ENCODE measurements at regions not wholly inside any gene's neighbourhood (a gene's known extent, or its start where the extent isn't known, plus 50 kb on each side); places are given as distances from the start of the nearest gene placed in this dataset.
"Not testable (repeated sequence)": the region's sequence is repeated elsewhere in the genome, so short reads cannot be mapped to it uniquely, and the experiment has no call there.

GRCh38 chr16:77048085-77048484, 142.9 kb upstream of the MON1B start:
- Histone ChIP-seq H3K4me1 (ENCODE audit: control insufficient read depth, insufficient read depth, low read length) (no peaks in the 10 kb centered on the region), H3K27me3 (ENCODE audit: control insufficient read depth, insufficient read depth) (no peaks in the 10 kb centered on the region), H3K27ac (ENCODE audit: low read length) (no peak overlapping the region), H3K9me3 (ENCODE audit: control insufficient read depth, low read length) (no peaks in the 10 kb centered on the region), H3K4me3 (ENCODE audit: low read length) (no peak overlapping the region)
- ATAC-seq (no peak), DNase-seq (no peak)
- intact Hi-C loops (cut with DNase I) = no loop called here

GRCh38 chr16:77049577-77049976, 141.4 kb upstream of the MON1B start:
- Histone ChIP-seq H3K27me3 (ENCODE audit: control insufficient read depth, insufficient read depth) (no peaks in the 10 kb centered on the region), H3K4me3 (ENCODE audit: low read length) (no peak overlapping the region), H3K9me3 (ENCODE audit: control insufficient read depth, low read length) (no peaks in the 10 kb centered on the region), H3K4me1 (ENCODE audit: control insufficient read depth, insufficient read depth, low read length) (no peaks in the 10 kb centered on the region), H3K27ac (ENCODE audit: low read length) (no peak overlapping the region)
- intact Hi-C loops (cut with DNase I) = no loop called here
- DNase-seq = no peak
- WGBS = 76% methylated on average over 4 of the region's 4 CpGs
- ATAC-seq = no peak

- ATAC-seq; H3K4me1 ChIP-seq (ENCODE audit: control insufficient read depth, insufficient read depth, low read length); DNase-seq; H3K27ac ChIP-seq (ENCODE audit: low read length); H3K27me3 ChIP-seq (ENCODE audit: control insufficient read depth, insufficient read depth); intact Hi-C loops (cut with DNase I); H3K4me3 ChIP-seq (ENCODE audit: low read length); H3K9me3 ChIP-seq (ENCODE audit: control insufficient read depth, low read length): not testable (repeated sequence)
Measured at GRCh38 chr16:77056597-77056996, 134.4 kb upstream of the MON1B start.

- intact Hi-C loops (cut with DNase I) = no loop called here
- WGBS = 64% methylated on average over 7 of the region's 7 CpGs
- Histone ChIP-seq H3K27ac (ENCODE audit: low read length) (no peak overlapping the region), H3K9me3 (ENCODE audit: control insufficient read depth, low read length) (no peaks in the 10 kb centered on the region), H3K27me3 (ENCODE audit: control insufficient read depth, insufficient read depth) (no peaks in the 10 kb centered on the region), H3K4me3 (ENCODE audit: low read length) (no peak overlapping the region), H3K4me1 (ENCODE audit: control insufficient read depth, insufficient read depth, low read length) (no peaks in the 10 kb centered on the region)
- DNase-seq = no peak
- no peak for ATAC-seq
Measured at GRCh38 chr16:77057161-77057774, 133.7 kb upstream of the MON1B start.

GRCh38 chr16:77059446-77059845, 131.5 kb upstream of the MON1B start:
- DNase-seq = no peak
- H3K27me3 ChIP-seq (ENCODE audit: control insufficient read depth, insufficient read depth) = no peaks in the 10 kb centered on the region
- no peak overlapping the region for H3K4me3 ChIP-seq (ENCODE audit: low read length)
- H3K4me1 ChIP-seq (ENCODE audit: control insufficient read depth, insufficient read depth, low read length) = peaks cover 5% of the 10 kb centered on the region
- H3K9me3 ChIP-seq (ENCODE audit: control insufficient read depth, low read length) = no peaks in the 10 kb centered on the region
- no peak for ATAC-seq
- intact Hi-C loops (cut with DNase I) = no loop called here
- H3K27ac ChIP-seq (ENCODE audit: low read length) = no peak overlapping the region

GRCh38 chr16:77060614-77061013, 130.4 kb upstream of the MON1B start:
- Histone ChIP-seq H3K27ac (ENCODE audit: low read length) (no peak overlapping the region), H3K4me1 (ENCODE audit: control insufficient read depth, insufficient read depth, low read length) (peaks cover 6% of the 10 kb centered on the region), H3K4me3 (ENCODE audit: low read length) (no peak overlapping the region), H3K27me3 (ENCODE audit: control insufficient read depth, insufficient read depth) (no peaks in the 10 kb centered on the region), H3K9me3 (ENCODE audit: control insufficient read depth, low read length) (no peaks in the 10 kb centered on the region)
- no peak for DNase-seq
- no peak for ATAC-seq
- 91% methylated on average over 1 of the region's 1 CpG for WGBS
- intact Hi-C loops (cut with DNase I) = no loop called here

- ATAC-seq = peak in 1 of 2 donors; percentile 21
- Histone ChIP-seq H3K9me3 (ENCODE audit: control insufficient read depth, low read length) (no peaks in the 10 kb centered on the region), H3K4me3 (ENCODE audit: low read length) (no peak overlapping the region)
Measured at GRCh38 chr16:77062878-77063675, 127.9 kb upstream of the MON1B start.

GRCh38 chr16:77063676-77064016, 127.3 kb upstream of the MON1B start:
- no peak overlapping the region for H3K4me3 ChIP-seq (ENCODE audit: low read length)
- H3K27ac ChIP-seq (ENCODE audit: low read length) = no peak overlapping the region
- 13% methylated on average over 1 of the region's 1 CpG for WGBS
- H3K4me1 ChIP-seq (ENCODE audit: control insufficient read depth, insufficient read depth, low read length) = peaks cover 6% of the 10 kb centered on the region
- H3K9me3 ChIP-seq (ENCODE audit: control insufficient read depth, low read length) = no peaks in the 10 kb centered on the region
- peak in 1 of 2 donors; percentile 16 for ATAC-seq
- intact Hi-C loops (cut with DNase I) = no loop called here
- H3K27me3 ChIP-seq (ENCODE audit: control insufficient read depth, insufficient read depth) = no peaks in the 10 kb centered on the region
- no peak for DNase-seq

More at GRCh38 chr16:77062878-77063675, 127.9 kb upstream of the MON1B start:
- WGBS = 31% methylated on average over 11 of the region's 11 CpGs
- no peak overlapping the region for H3K27ac ChIP-seq (ENCODE audit: low read length)
- peak in 1 of 3 donors; percentile 45 for DNase-seq
- intact Hi-C loops (cut with DNase I) = no loop called here
- peaks cover 6% of the 10 kb centered on the region for H3K4me1 ChIP-seq (ENCODE audit: control insufficient read depth, insufficient read depth, low read length)
- no peaks in the 10 kb centered on the region for H3K27me3 ChIP-seq (ENCODE audit: control insufficient read depth, insufficient read depth)

GRCh38 chr16:77064037-77064436, 127.0 kb upstream of the MON1B start:
- no peak overlapping the region for H3K27ac ChIP-seq (ENCODE audit: low read length)
- H3K9me3 ChIP-seq (ENCODE audit: control insufficient read depth, low read length) = no peaks in the 10 kb centered on the region
- DNase-seq = no peak
- ATAC-seq = peak in 1 of 2 donors; percentile 52
- H3K27me3 ChIP-seq (ENCODE audit: control insufficient read depth, insufficient read depth) = no peaks in the 10 kb centered on the region
- H3K4me3 ChIP-seq (ENCODE audit: low read length) = no peak overlapping the region
- intact Hi-C loops (cut with DNase I) = no loop called here
- peaks cover 6% of the 10 kb centered on the region for H3K4me1 ChIP-seq (ENCODE audit: control insufficient read depth, insufficient read depth, low read length)
- 57% methylated on average over 7 of the region's 7 CpGs for WGBS

GRCh38 chr16:77066896-77067496, 124.0 kb upstream of the MON1B start:
- DNase-seq (no peak), ATAC-seq (no peak)
- Histone ChIP-seq H3K9me3 (ENCODE audit: control insufficient read depth, low read length) (no peaks in the 10 kb centered on the region), H3K27me3 (ENCODE audit: control insufficient read depth, insufficient read depth) (no peaks in the 10 kb centered on the region), H3K4me1 (ENCODE audit: control insufficient read depth, insufficient read depth, low read length) (peaks cover 6% of the 10 kb centered on the region), H3K27ac (ENCODE audit: low read length) (no peak overlapping the region), H3K4me3 (ENCODE audit: low read length) (no peak overlapping the region)
- intact Hi-C loops (cut with DNase I) = no loop called here
- WGBS = 38% methylated on average over 9 of the region's 9 CpGs

- no peaks in the 10 kb centered on the region for H3K27me3 ChIP-seq (ENCODE audit: control insufficient read depth, insufficient read depth)
- H3K9me3 ChIP-seq (ENCODE audit: control insufficient read depth, low read length) = no peaks in the 10 kb centered on the region
- intact Hi-C loops (cut with DNase I) = no loop called here
- H3K4me3 ChIP-seq (ENCODE audit: low read length) = no peak overlapping the region
- ATAC-seq (no peak), DNase-seq (no peak)
- peaks cover 6% of the 10 kb centered on the region for H3K4me1 ChIP-seq (ENCODE audit: control insufficient read depth, insufficient read depth, low read length)
- WGBS = 54% methylated on average over 2 of the region's 2 CpGs
- H3K27ac ChIP-seq (ENCODE audit: low read length) = no peak overlapping the region
Measured at GRCh38 chr16:77067900-77068299, 123.1 kb upstream of the MON1B start.
